ENCODE measurements at regions not wholly inside any gene's neighbourhood (a gene's known extent, or its start where the extent isn't known, plus 50 kb on each side); places are given as distances from the start of the nearest gene placed in this dataset.

DNA sequence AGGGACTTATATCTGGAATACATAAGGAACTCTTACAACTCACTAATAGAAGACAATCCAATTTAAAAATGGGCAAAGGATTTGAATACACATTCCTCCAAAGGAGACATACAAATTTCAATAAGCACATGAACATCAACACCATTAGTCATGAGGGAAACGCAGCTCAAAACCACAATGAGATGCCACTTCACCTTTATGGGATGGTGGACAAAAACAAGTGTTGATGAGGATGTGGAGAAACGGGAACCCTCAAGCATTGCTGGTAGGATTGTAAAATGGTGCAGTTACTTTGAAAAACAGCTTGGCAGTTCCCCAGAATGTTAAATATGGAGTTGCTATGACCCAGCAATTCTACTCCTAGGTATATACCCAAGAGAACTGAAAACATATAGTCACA, 72.7 kb upstream of the IER5L start:
- no peak for DNase-seq (ENCODE audit: extremely low spot score, unreplicated experiment)
- peaks cover 4% of the 10 kb centered on the region for H3K9me3 Mint-ChIP-seq
- peaks cover 14% of the 10 kb centered on the region for H3K4me1 Mint-ChIP-seq (ENCODE audit: unreplicated experiment)
- H3K36me3 Mint-ChIP-seq: no peaks in the 10 kb centered on the region
- H3K27me3 Mint-ChIP-seq: no peaks in the 10 kb centered on the region
- TF ChIP-seq, protein P1, sequence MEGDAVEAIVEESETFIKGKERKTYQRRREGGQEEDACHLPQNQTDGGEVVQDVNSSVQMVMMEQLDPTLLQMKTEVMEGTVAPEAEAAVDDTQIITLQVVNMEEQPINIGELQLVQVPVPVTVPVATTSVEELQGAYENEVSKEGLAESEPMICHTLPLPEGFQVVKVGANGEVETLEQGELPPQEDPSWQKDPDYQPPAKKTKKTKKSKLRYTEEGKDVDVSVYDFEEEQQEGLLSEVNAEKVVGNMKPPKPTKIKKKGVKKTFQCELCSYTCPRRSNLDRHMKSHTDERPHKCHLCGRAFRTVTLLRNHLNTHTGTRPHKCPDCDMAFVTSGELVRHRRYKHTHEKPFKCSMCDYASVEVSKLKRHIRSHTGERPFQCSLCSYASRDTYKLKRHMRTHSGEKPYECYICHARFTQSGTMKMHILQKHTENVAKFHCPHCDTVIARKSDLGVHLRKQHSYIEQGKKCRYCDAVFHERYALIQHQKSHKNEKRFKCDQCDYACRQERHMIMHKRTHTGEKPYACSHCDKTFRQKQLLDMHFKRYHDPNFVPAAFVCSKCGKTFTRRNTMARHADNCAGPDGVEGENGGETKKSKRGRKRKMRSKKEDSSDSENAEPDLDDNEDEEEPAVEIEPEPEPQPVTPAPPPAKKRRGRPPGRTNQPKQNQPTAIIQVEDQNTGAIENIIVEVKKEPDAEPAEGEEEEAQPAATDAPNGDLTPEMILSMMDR (conservative IDR thresholded peaks at IDR 0.05): no peak
- H3K4me3 Mint-ChIP-seq: no peak overlapping the region
- H3K27ac Mint-ChIP-seq: no peak overlapping the region

DNA sequence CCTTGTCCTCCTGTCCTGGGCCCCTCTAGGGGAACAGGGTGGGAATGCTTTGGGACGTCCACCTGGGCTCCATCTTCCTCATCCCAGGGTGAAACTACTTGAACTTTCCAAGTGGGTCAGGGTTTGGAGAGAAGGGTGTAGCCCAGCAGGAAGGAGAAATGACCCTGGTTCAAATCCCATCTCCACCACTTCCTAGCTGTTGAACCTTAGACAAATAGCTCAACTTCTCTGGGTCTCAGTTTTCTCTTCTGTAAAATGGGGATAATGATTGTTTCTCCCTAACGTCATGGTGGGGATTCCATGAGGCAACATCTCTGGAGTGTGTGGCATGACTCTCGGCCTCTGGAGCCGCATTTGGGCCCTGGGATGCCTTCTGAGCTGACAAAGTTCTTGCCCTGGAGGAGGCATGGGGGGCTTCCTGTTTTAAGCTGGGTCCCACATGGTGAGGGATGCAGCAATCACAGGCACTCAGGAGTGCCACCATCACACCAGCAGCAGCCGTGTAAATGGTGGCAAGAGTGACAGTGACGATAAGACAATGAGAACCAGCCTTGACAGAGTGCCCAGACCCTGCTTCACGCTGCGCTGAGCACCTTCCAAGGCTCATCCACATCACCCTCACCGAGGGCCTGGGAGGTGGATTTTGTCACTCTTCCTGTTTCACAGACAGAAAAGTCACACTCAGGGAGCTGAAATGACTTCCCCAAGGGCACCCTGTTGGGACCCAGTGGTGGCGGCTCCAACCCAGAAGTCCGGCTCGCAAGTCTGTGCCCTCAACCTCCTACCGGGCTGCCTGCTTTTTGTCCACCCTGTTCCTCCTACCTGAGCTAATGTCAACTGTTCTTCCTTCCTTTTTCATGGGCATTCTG, 69.5 kb upstream of the IER5L start:
- Mint-ChIP-seq H3K9me3 (peaks cover 4% of the 10 kb centered on the region), H3K27me3 (no peaks in the 10 kb centered on the region), H3K4me1 (ENCODE audit: unreplicated experiment) (peaks cover 6% of the 10 kb centered on the region), H3K36me3 (no peaks in the 10 kb centered on the region), H3K27ac (no peak overlapping the region), H3K4me3 (no peak overlapping the region)
- no peak for DNase-seq (ENCODE audit: extremely low spot score, unreplicated experiment)
- TF ChIP-seq, protein P1 (conservative IDR thresholded peaks at IDR 0.05): no peak

DNA sequence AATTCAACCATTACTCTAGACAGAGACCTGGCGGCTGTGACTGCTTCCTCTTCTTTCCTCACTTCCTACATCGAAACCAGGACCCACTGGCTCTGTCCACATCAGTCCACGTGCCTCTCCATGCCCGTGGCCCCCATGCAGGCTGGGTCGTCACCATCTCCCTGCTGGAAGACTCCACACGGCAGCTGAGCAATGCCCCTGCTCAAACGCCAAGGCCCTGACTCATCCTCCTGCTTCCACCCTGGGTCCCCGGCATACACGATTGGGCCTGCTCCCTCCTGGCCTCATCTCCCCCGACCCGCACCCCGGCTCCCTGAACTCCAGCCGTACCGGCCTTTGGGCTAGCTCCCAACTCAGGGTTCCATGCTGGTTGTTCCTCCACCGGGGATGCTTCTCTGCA, 67.2 kb upstream of the IER5L start:
- Mint-ChIP-seq H3K4me3 (no peak overlapping the region), H3K27me3 (no peaks in the 10 kb centered on the region), H3K27ac (no peak overlapping the region), H3K4me1 (ENCODE audit: unreplicated experiment) (peaks cover 14% of the 10 kb centered on the region), H3K9me3 (peaks cover 4% of the 10 kb centered on the region), H3K36me3 (no peaks in the 10 kb centered on the region)
- TF ChIP-seq, protein P1 (conservative IDR thresholded peaks at IDR 0.05): no peak
- DNase-seq (ENCODE audit: extremely low spot score, unreplicated experiment): no peak

DNA sequence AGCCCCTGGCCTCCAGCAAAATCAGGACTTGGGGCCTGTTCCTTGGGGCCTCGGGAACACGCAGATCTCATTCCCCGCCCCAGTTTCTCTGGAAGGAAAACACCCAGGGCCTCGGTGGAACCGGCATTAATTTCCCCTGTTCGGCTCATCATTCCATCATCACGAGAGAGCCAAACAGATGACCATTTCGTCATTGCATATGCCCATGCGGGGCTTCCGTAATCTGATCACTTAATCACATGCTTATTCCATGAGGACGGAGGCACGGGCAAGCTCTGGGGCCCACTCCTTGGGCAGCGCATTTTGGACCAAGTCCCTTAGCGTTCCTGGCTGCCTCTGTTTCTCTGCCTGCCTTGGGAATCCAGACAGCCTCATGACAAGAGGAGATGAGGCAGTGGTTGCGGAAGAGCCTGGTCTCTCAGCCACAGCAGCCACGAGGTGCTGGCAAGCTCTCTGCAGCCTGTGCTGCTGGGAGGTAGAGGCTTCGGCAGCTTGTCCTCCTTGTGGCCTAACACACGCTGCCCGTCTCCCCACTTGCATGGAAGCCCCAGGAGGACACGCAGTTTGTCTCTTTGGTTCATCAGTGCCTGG, 65.0 kb upstream of the IER5L start:
- H3K4me1 Mint-ChIP-seq (ENCODE audit: unreplicated experiment): peaks cover 14% of the 10 kb centered on the region
- H3K36me3 Mint-ChIP-seq: no peaks in the 10 kb centered on the region
- no peaks in the 10 kb centered on the region for H3K27me3 Mint-ChIP-seq
- H3K27ac Mint-ChIP-seq: no peak overlapping the region
- DNase-seq (ENCODE audit: extremely low spot score, unreplicated experiment): no peak
- no peaks in the 10 kb centered on the region for H3K9me3 Mint-ChIP-seq
- TF ChIP-seq, protein P1 (conservative IDR thresholded peaks at IDR 0.05): no peak
- H3K4me3 Mint-ChIP-seq: no peak overlapping the region

DNA sequence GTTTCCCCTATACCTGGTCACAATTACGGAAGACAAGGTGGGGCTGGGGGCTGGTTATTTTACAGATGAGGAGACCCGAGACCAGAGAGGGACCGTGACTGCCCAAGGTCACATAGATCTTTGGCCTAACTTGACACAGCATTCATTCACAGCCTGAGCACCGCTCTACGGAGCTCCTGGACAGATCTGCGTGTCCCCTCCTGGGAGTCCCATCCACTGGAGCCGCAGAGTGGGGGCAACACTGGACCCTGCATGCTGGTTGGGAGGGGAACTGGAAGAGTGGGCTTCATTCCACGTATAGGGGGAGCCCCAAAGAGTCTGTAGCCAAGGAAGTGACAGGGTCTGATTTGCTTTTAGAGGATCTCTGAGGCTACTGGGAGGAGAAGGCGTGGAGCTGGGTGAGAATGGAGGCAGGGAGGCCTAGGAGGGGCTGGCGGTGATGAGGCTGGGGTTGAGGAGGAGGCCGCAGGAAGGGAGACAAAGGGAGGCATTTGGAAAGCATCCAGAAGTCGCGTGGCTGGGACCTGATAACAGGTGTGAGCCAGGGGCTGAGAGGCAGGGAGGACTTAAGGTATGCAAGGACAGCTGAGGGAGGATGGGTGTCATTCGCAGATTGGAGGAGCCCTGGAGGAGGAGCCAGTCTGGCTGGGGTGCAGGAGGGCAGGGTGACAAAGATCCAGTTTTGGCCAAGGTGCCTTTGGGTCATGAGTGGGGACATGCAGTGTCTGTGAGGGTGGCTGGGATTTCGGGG, 64.3 kb upstream of the IER5L start:
- TF ChIP-seq, protein P1 (conservative IDR thresholded peaks at IDR 0.05): no peak
- H3K9me3 Mint-ChIP-seq: no peaks in the 10 kb centered on the region
- H3K27me3 Mint-ChIP-seq: no peaks in the 10 kb centered on the region
- peaks cover 15% of the 10 kb centered on the region for H3K4me1 Mint-ChIP-seq (ENCODE audit: unreplicated experiment)
- no peak for DNase-seq (ENCODE audit: extremely low spot score, unreplicated experiment)
- no peak overlapping the region for H3K4me3 Mint-ChIP-seq
- H3K36me3 Mint-ChIP-seq: no peaks in the 10 kb centered on the region
- no peak overlapping the region for H3K27ac Mint-ChIP-seq
